ENCODE measurements at regions not wholly inside any gene's neighbourhood (a gene's known extent, or its start where the extent isn't known, plus 50 kb on each side); places are given as distances from the start of the nearest gene placed in this dataset.
"Not testable (repeated sequence)": the region's sequence is repeated elsewhere in the genome, so short reads cannot be mapped to it uniquely, and the experiment has no call there.

GRCh38 chr15:63447017-63447676, 57.2 kb upstream of the USP3 start:
- intact Hi-C loops (cut with micrococcal nuclease): no loop called here
- CTCF ChIA-PET: interaction anchor here (0.8 to 3.0 kb wide), 4 partner anchors 10 to 163 kb away, joined by 3 to 11 read pairs (median 3); no protein-coding TSS in a partner anchor
- DNase-seq: no peak
- H3K27me3 Mint-ChIP-seq (ENCODE audit: low read depth): no peaks in the 10 kb centered on the region
- no peak overlapping the region for H3K27ac Mint-ChIP-seq
- peaks cover 25% of the 10 kb centered on the region for H3K4me1 Mint-ChIP-seq (ENCODE audit: low read depth)
- no peaks in the 10 kb centered on the region for H3K9me3 Mint-ChIP-seq
- H3K4me3 Mint-ChIP-seq: no peak overlapping the region
- no peaks in the 10 kb centered on the region for H3K36me3 Mint-ChIP-seq (ENCODE audit: low read depth)

GRCh38 chr15:63448266-63448665, 56.1 kb upstream of the USP3 start:
- Mint-ChIP-seq H3K27me3 (ENCODE audit: low read depth) (no peaks in the 10 kb centered on the region), H3K9me3 (no peaks in the 10 kb centered on the region), H3K27ac (no peak overlapping the region), H3K4me3 (no peak overlapping the region), H3K4me1 (ENCODE audit: low read depth) (peaks cover 22% of the 10 kb centered on the region), H3K36me3 (ENCODE audit: low read depth) (no peaks in the 10 kb centered on the region)
- DNase-seq: no peak
- intact Hi-C loops (cut with micrococcal nuclease): no loop called here
- CTCF ChIA-PET: interaction anchor here (1.1 to 3.0 kb wide), 2 partner anchors 11 to 162 kb away, joined by 3 to 11 read pairs; no protein-coding TSS in a partner anchor

- intact Hi-C loops (cut with micrococcal nuclease); H3K27ac Mint-ChIP-seq: not testable (repeated sequence)
These were observed 55.4 kb upstream of the USP3 start for GRCh38 chr15:63448872-63449555.

GRCh38 chr15:63449731-63450130, 54.7 kb upstream of the USP3 start:
- Mint-ChIP-seq H3K4me1 (ENCODE audit: low read depth) (peaks cover 22% of the 10 kb centered on the region), H3K4me3 (no peak overlapping the region), H3K27me3 (ENCODE audit: low read depth) (no peaks in the 10 kb centered on the region), H3K36me3 (ENCODE audit: low read depth) (no peaks in the 10 kb centered on the region), H3K27ac (no peak overlapping the region), H3K9me3 (no peaks in the 10 kb centered on the region)
- intact Hi-C loops (cut with micrococcal nuclease): no loop called here
- CTCF ChIA-PET: no interaction called here
- no peak for DNase-seq

More at GRCh38 chr15:63448872-63449555, 55.4 kb upstream of the USP3 start:
- CTCF ChIA-PET; H3K36me3 Mint-ChIP-seq (ENCODE audit: low read depth); H3K9me3 Mint-ChIP-seq; H3K27me3 Mint-ChIP-seq (ENCODE audit: low read depth); H3K4me3 Mint-ChIP-seq; DNase-seq: not testable (repeated sequence)
- H3K4me1 Mint-ChIP-seq (ENCODE audit: low read depth): peaks cover 22% of the 10 kb centered on the region

- Mint-ChIP-seq H3K27ac (no peak overlapping the region), H3K27me3 (ENCODE audit: low read depth) (no peaks in the 10 kb centered on the region), H3K4me3 (no peak overlapping the region), H3K36me3 (ENCODE audit: low read depth) (no peaks in the 10 kb centered on the region), H3K9me3 (no peaks in the 10 kb centered on the region), H3K4me1 (ENCODE audit: low read depth) (peaks cover 14% of the 10 kb centered on the region)
- no peak for DNase-seq
- intact Hi-C loops (cut with micrococcal nuclease): no loop called here
- CTCF ChIA-PET: no interaction called here
These were observed 53.5 kb upstream of the USP3 start for GRCh38 chr15:63450884-63451225.

- Mint-ChIP-seq H3K4me3 (no peak overlapping the region), H3K27ac (no peak overlapping the region), H3K4me1 (ENCODE audit: low read depth) (peaks cover 5% of the 10 kb centered on the region), H3K27me3 (ENCODE audit: low read depth) (no peaks in the 10 kb centered on the region), H3K9me3 (no peaks in the 10 kb centered on the region), H3K36me3 (ENCODE audit: low read depth) (no peaks in the 10 kb centered on the region)
- CTCF ChIA-PET: no interaction called here
- no peak for DNase-seq
- intact Hi-C loops (cut with micrococcal nuclease): no loop called here
These were observed 52.6 kb upstream of the USP3 start for GRCh38 chr15:63451671-63452315.

- intact Hi-C loops (cut with micrococcal nuclease): no loop called here
- no peaks in the 10 kb centered on the region for H3K36me3 Mint-ChIP-seq (ENCODE audit: low read depth)
- no peaks in the 10 kb centered on the region for H3K27me3 Mint-ChIP-seq (ENCODE audit: low read depth)
- no peak overlapping the region for H3K27ac Mint-ChIP-seq
- peaks cover 2% of the 10 kb centered on the region for H3K4me1 Mint-ChIP-seq (ENCODE audit: low read depth)
- DNase-seq: no peak
- CTCF ChIA-PET: interaction anchor here (0.6 kb wide), 1 partner anchor 359 kb away, joined by 4 read pairs; no protein-coding TSS in a partner anchor
- no peak overlapping the region for H3K4me3 Mint-ChIP-seq
- H3K9me3 Mint-ChIP-seq: no peaks in the 10 kb centered on the region
These were observed 51.7 kb upstream of the USP3 start for GRCh38 chr15:63452552-63453136.

- Mint-ChIP-seq H3K36me3 (ENCODE audit: low read depth) (no peaks in the 10 kb centered on the region), H3K27me3 (ENCODE audit: low read depth) (no peaks in the 10 kb centered on the region), H3K4me3 (no peak overlapping the region), H3K27ac (no peak overlapping the region), H3K9me3 (no peaks in the 10 kb centered on the region), H3K4me1 (ENCODE audit: low read depth) (no peaks in the 10 kb centered on the region)
- no peak for DNase-seq
- CTCF ChIA-PET: interaction anchor here (0.6 kb wide), 1 partner anchor 359 kb away, joined by 4 read pairs; no protein-coding TSS in a partner anchor
- intact Hi-C loops (cut with micrococcal nuclease): no loop called here
These were observed 51.0 kb upstream of the USP3 start for GRCh38 chr15:63453186-63453905.

- Mint-ChIP-seq H3K27me3 (ENCODE audit: low read depth) (no peaks in the 10 kb centered on the region), H3K4me1 (ENCODE audit: low read depth) (no peaks in the 10 kb centered on the region), H3K36me3 (ENCODE audit: low read depth) (no peaks in the 10 kb centered on the region), H3K27ac (no peak overlapping the region), H3K9me3 (no peaks in the 10 kb centered on the region), H3K4me3 (no peak overlapping the region)
- intact Hi-C loops (cut with micrococcal nuclease): no loop called here
- no peak for DNase-seq
- CTCF ChIA-PET: no interaction called here
These were observed 49.7 kb upstream of the USP3 start for GRCh38 chr15:63454503-63455211.
